MM.1S (cell line): ENCODE measurements at regions not wholly inside any gene's neighbourhood (a gene's known extent, or its start where the extent isn't known, plus 50 kb on each side); places are given as distances from the start of the nearest gene placed in this dataset.

Experiments used
- DNase-seq: peaks from one replicate; pipeline ENCODE4 v3.0.0-alpha.2; 2015
- H2AFZ ChIP-seq: fragments of 300-600 bp; sonication (generic); 2 replicates; pipeline ENCODE4 v1.6.0; 2016; ENCODE audit warnings: antibody characterized with exemption, low read length
- H3F3A ChIP-seq: fragments of 300-600 bp; sonication (generic); 2 replicates; pipeline ENCODE4 v1.6.1; 2016; ENCODE audit warnings: mild to moderate bottlenecking, antibody characterized with exemption, low read length, moderate library complexity, mixed read lengths; ENCODE audit not compliant: insufficient read depth
- H3K27ac ChIP-seq: fragments of 300-600 bp; sonication (generic); 2 replicates; pipeline ENCODE4 v1.5.1; 2016; ENCODE audit warnings: mild to moderate bottlenecking, low read length
- H3K27me3 ChIP-seq: fragments of 300-600 bp; sonication (generic); replicated peaks from 2 replicates; pipeline ENCODE4 v1.6.0; 2016; ENCODE audit warnings: low read length; ENCODE audit not compliant: insufficient read depth
- H3K36me3 ChIP-seq: fragments of 300-600 bp; sonication (generic); replicated peaks from 2 replicates; pipeline ENCODE4 v1.6.1; 2016; ENCODE audit warnings: mild to moderate bottlenecking, low read length, mixed read lengths; ENCODE audit not compliant: insufficient read depth
- H3K4me1 ChIP-seq: fragments of 300-600 bp; sonication (generic); 2 replicates; pipeline ENCODE4 v1.6.1; 2016; ENCODE audit warnings: low read length, mixed read lengths
- H3K4me2 ChIP-seq: fragments of 300-600 bp; sonication (generic); 2 replicates; pipeline ENCODE4 v1.6.0; 2016; ENCODE audit warnings: low read depth, low read length
- H3K4me3 ChIP-seq: fragments of 300-600 bp; sonication (generic); 2 replicates; pipeline ENCODE4 v1.5.1; 2016; ENCODE audit warnings: low read length, mixed read lengths
- H3K79me2 ChIP-seq: fragments of 300-600 bp; sonication (generic); 2 replicates; pipeline ENCODE4 v1.6.1; 2016; ENCODE audit warnings: mixed run types, low read length, mixed read lengths
- H3K9ac ChIP-seq: fragments of 300-600 bp; sonication (generic); 2 replicates; pipeline ENCODE4 v1.6.1; 2016; ENCODE audit warnings: low read length, mixed read lengths
- H3K9me2 ChIP-seq: fragments of 300-600 bp; sonication (generic); replicated peaks from 2 replicates; pipeline ENCODE4 v1.6.1; 2016; ENCODE audit warnings: mild to moderate bottlenecking, low read length, mixed read lengths; ENCODE audit not compliant: insufficient read depth
- H3K9me3 ChIP-seq: fragments of 300-600 bp; sonication (generic); replicated peaks from 2 replicates; pipeline ENCODE4 v1.6.1; 2016; ENCODE audit warnings: mild to moderate bottlenecking, low read length, mixed read lengths; ENCODE audit not compliant: insufficient read depth
- H4K20me1 ChIP-seq: fragments of 300-600 bp; sonication (generic); 2 replicates; pipeline ENCODE4 v1.6.1; 2016; ENCODE audit warnings: mild to moderate bottlenecking, low read length, moderate library complexity, mixed read lengths; ENCODE audit not compliant: insufficient read depth
- CTCF ChIP-seq: fragments of 300-600 bp; sonication (generic); IDR thresholded peaks from 2 replicates; pipeline ENCODE4 v1.5.1; 2016; ENCODE audit warnings: antibody characterized with exemption, low read length, mixed read lengths
- EZH2 ChIP-seq: fragments of 300-600 bp; sonication (generic); optimal IDR thresholded peaks from 2 replicates; pipeline ENCODE3; 2017; ENCODE audit warnings: low read depth, mild to moderate bottlenecking, antibody characterized with exemption, low read length, mixed read lengths
- EZH2phosphoT487 ChIP-seq: fragments of 300-600 bp; sonication (generic); IDR thresholded peaks from 2 replicates; pipeline ENCODE4 v1.6.1; 2018; ENCODE audit warnings: antibody characterized with exemption, low read length

- Histone ChIP-seq H4K20me1 (no peaks in the 10 kb centered on the region), H3K36me3 (no peaks in the 10 kb centered on the region), H2AFZ (no peak overlapping the region), H3K4me2 (no peak overlapping the region), H3K27me3 (no peaks in the 10 kb centered on the region), H3K9me2 (no peaks in the 10 kb centered on the region), H3F3A (no peaks in the 10 kb centered on the region), H3K9ac (no peak overlapping the region), H3K4me1 (no peaks in the 10 kb centered on the region), H3K9me3 (no peaks in the 10 kb centered on the region), H3K4me3 (no peak overlapping the region), H3K27ac (no peak overlapping the region), H3K79me2 (no peaks in the 10 kb centered on the region)
- DNase-seq, result no peak
- no peak for TF ChIP-seq CTCF
These were observed 750.6 kb upstream of the SALL3 start for GRCh38 chr18:78228974-78229373.

GRCh38 chr18:78230911-78231310 lies 748.7 kb upstream of the SALL3 start:
- no peak for TF ChIP-seq EZH2
- no peak for TF ChIP-seq CTCF
- no peak for TF ChIP-seq EZH2phosphoT487
- H3K9me2 ChIP-seq, result no peaks in the 10 kb centered on the region
- no peak overlapping the region for H3K27ac ChIP-seq
- no peaks in the 10 kb centered on the region for H3K27me3 ChIP-seq
- no peak overlapping the region for H2AFZ ChIP-seq
- no peaks in the 10 kb centered on the region for H3K9me3 ChIP-seq
- no peak overlapping the region for H3K4me2 ChIP-seq
- H4K20me1 ChIP-seq, result no peaks in the 10 kb centered on the region
- no peaks in the 10 kb centered on the region for H3K4me1 ChIP-seq
- no peak for DNase-seq
- H3K79me2 ChIP-seq, result no peaks in the 10 kb centered on the region
- no peak overlapping the region for H3K9ac ChIP-seq
- no peaks in the 10 kb centered on the region for H3F3A ChIP-seq
- no peak overlapping the region for H3K4me3 ChIP-seq
- no peaks in the 10 kb centered on the region for H3K36me3 ChIP-seq

- Histone ChIP-seq H4K20me1 (no peaks in the 10 kb centered on the region), H2AFZ (no peak overlapping the region), H3K27ac (no peak overlapping the region), H3K27me3 (no peaks in the 10 kb centered on the region), H3K9ac (no peak overlapping the region), H3K9me3 (no peaks in the 10 kb centered on the region), H3K4me1 (no peaks in the 10 kb centered on the region), H3K36me3 (no peaks in the 10 kb centered on the region), H3F3A (no peaks in the 10 kb centered on the region), H3K9me2 (no peaks in the 10 kb centered on the region), H3K4me2 (no peak overlapping the region), H3K4me3 (no peak overlapping the region), H3K79me2 (no peaks in the 10 kb centered on the region)
- no peak for DNase-seq
- TF ChIP-seq EZH2 (no peak), CTCF (no peak), EZH2phosphoT487 (no peak)
These were observed 747.4 kb upstream of the SALL3 start for GRCh38 chr18:78232196-78232595.

GRCh38 chr18:78237864-78238263 lies 741.8 kb upstream of the SALL3 start:
- Histone ChIP-seq H3K9ac (no peak overlapping the region), H3K4me1 (no peaks in the 10 kb centered on the region), H3K4me3 (no peak overlapping the region), H3K27me3 (no peaks in the 10 kb centered on the region), H3K36me3 (no peaks in the 10 kb centered on the region), H2AFZ (no peak overlapping the region), H3K27ac (no peak overlapping the region), H3K9me3 (no peaks in the 10 kb centered on the region), H3K9me2 (no peaks in the 10 kb centered on the region), H3K79me2 (no peaks in the 10 kb centered on the region), H3K4me2 (no peak overlapping the region), H3F3A (no peaks in the 10 kb centered on the region), H4K20me1 (no peaks in the 10 kb centered on the region)
- TF ChIP-seq CTCF (no peak), EZH2 (no peak), EZH2phosphoT487 (no peak)
- no peak for DNase-seq
